ENCODE measurements at regions not wholly inside any gene's neighbourhood (a gene's known extent, or its start where the extent isn't known, plus 50 kb on each side); places are given as distances from the start of the nearest gene placed in this dataset.
"Not testable (repeated sequence)": the region's sequence is repeated elsewhere in the genome, so short reads cannot be mapped to it uniquely, and the experiment has no call there.

GRCh38 chr9:38172586-38172985, 103.6 kb upstream of the SHB start:
- DNase-seq = no peak
- Histone ChIP-seq H3K36me3 (no peaks in the 10 kb centered on the region), H3K4me3 (no peak overlapping the region), H3K4me1 (peaks cover 5% of the 10 kb centered on the region), H3K9me3 (replicated peaks) (peaks cover 26% of the 10 kb centered on the region), H3K27me3 (ENCODE audit: low read depth) (peaks cover 5% of the 10 kb centered on the region), H3K27ac (replicated peaks) (peak overlapping the region; percentile 20)
- TF ChIP-seq CTCF (IDR thresholded peaks at IDR 0.05; ENCODE audit: borderline replicate concordance) = no peak
- intact Hi-C loops (cut with micrococcal nuclease) = no loop called here

- TF ChIP-seq CTCF (IDR thresholded peaks at IDR 0.05; ENCODE audit: borderline replicate concordance) = no peak
- DNase-seq = no peak
- Histone ChIP-seq H3K36me3 (no peaks in the 10 kb centered on the region), H3K4me1 (peaks cover 5% of the 10 kb centered on the region), H3K9me3 (replicated peaks) (peaks cover 26% of the 10 kb centered on the region), H3K4me3 (no peak overlapping the region), H3K27ac (replicated peaks) (peak overlapping the region; percentile 20), H3K27me3 (ENCODE audit: low read depth) (no peaks in the 10 kb centered on the region)
- intact Hi-C loops (cut with micrococcal nuclease) = no loop called here
Measured at GRCh38 chr9:38171926-38172325, 102.9 kb upstream of the SHB start.

- Histone ChIP-seq H3K27me3 (ENCODE audit: low read depth) (no peaks in the 10 kb centered on the region), H3K36me3 (no peaks in the 10 kb centered on the region), H3K9me3 (replicated peaks) (peaks cover 26% of the 10 kb centered on the region), H3K4me3 (no peak overlapping the region), H3K27ac (replicated peaks) (no peak overlapping the region), H3K4me1 (peaks cover 5% of the 10 kb centered on the region)
- no peak for TF ChIP-seq CTCF (IDR thresholded peaks at IDR 0.05; ENCODE audit: borderline replicate concordance)
- DNase-seq = no peak
- intact Hi-C loops (cut with micrococcal nuclease) = no loop called here
Measured at GRCh38 chr9:38171538-38171884, 102.5 kb upstream of the SHB start.

- H3K27ac ChIP-seq (replicated peaks); H3K36me3 ChIP-seq; DNase-seq; intact Hi-C loops (cut with micrococcal nuclease); H3K27me3 ChIP-seq (ENCODE audit: low read depth); H3K4me3 ChIP-seq; H3K4me1 ChIP-seq: not testable (repeated sequence)
- peaks cover 26% of the 10 kb centered on the region for H3K9me3 ChIP-seq (replicated peaks)
Measured at GRCh38 chr9:38170763-38171537, 101.9 kb upstream of the SHB start.

GRCh38 chr9:38170155-38170554, 101.1 kb upstream of the SHB start:
- H3K27me3 ChIP-seq (ENCODE audit: low read depth); H3K4me1 ChIP-seq; H3K27ac ChIP-seq (replicated peaks); DNase-seq; H3K36me3 ChIP-seq; H3K4me3 ChIP-seq; intact Hi-C loops (cut with micrococcal nuclease): not testable (repeated sequence)
- H3K9me3 ChIP-seq (replicated peaks) = peaks cover 26% of the 10 kb centered on the region

- H3K9me3 ChIP-seq (replicated peaks) = peaks cover 24% of the 10 kb centered on the region
- H3K27ac ChIP-seq (replicated peaks) = no peak overlapping the region
- H3K27me3 ChIP-seq (ENCODE audit: low read depth) = no peaks in the 10 kb centered on the region
- no peak overlapping the region for H3K4me3 ChIP-seq
- H3K4me1 ChIP-seq = no peaks in the 10 kb centered on the region
- intact Hi-C loops (cut with micrococcal nuclease) = loop anchor here (10.0 kb wide), 1 partner anchor 82 kb away; no protein-coding TSS in a partner anchor
- DNase-seq = no peak
- H3K36me3 ChIP-seq = no peaks in the 10 kb centered on the region
- no peak for TF ChIP-seq CTCF (IDR thresholded peaks at IDR 0.05; ENCODE audit: borderline replicate concordance)
Measured at GRCh38 chr9:38166501-38166900, 97.5 kb upstream of the SHB start.

Measured in left ventricle myocardium inferior (tissue), 1 donor.